SH-SY5Y (cell line): ENCODE measurements at regions not wholly inside any gene's neighbourhood (a gene's known extent, or its start where the extent isn't known, plus 50 kb on each side); places are given as distances from the start of the nearest gene placed in this dataset.

Experiments used
- GATA2 ChIP-seq: IDR thresholded peaks from 2 replicates; pipeline ENCODE4 v1.6.1; 2011; ENCODE audit warnings: mild to moderate bottlenecking, low read depth, low read length
- GATA3 ChIP-seq: IDR thresholded peaks from 2 replicates; pipeline ENCODE4 v1.6.1; 2011; ENCODE audit warnings: low read depth, mild to moderate bottlenecking, low read length, moderate library complexity

GRCh38 chr2:167640096-167640495 lies 607.3 kb downstream of the STK39 start:
- no peak for TF ChIP-seq GATA3
- TF ChIP-seq GATA2, result no peak

- TF ChIP-seq GATA3 (no peak), GATA2 (no peak)
Measured at GRCh38 chr2:167637741-167638140, 609.7 kb downstream of the STK39 start.

GRCh38 chr2:167626961-167627360 lies 620.4 kb downstream of the STK39 start:
- TF ChIP-seq GATA2 (no peak), GATA3 (no peak)

GRCh38 chr2:167626301-167626700 lies 621.1 kb downstream of the STK39 start:
- TF ChIP-seq GATA2 (no peak), GATA3 (no peak)

- no peak for TF ChIP-seq GATA2
- no peak for TF ChIP-seq GATA3
Measured at GRCh38 chr2:167616997-167617396, 630.4 kb downstream of the STK39 start.

GRCh38 chr2:167613471-167613870 lies 633.9 kb downstream of the STK39 start:
- TF ChIP-seq GATA2 (no peak), GATA3 (no peak)

- TF ChIP-seq GATA3 (no peak), GATA2 (no peak)
Measured at GRCh38 chr2:167608487-167608886, 638.9 kb downstream of the STK39 start.

GRCh38 chr2:167607731-167608130 lies 639.7 kb downstream of the STK39 start:
- TF ChIP-seq GATA3, result no peak
- TF ChIP-seq GATA2, result no peak

GRCh38 chr2:167607211-167607610 lies 640.2 kb downstream of the STK39 start:
- no peak for TF ChIP-seq GATA2
- no peak for TF ChIP-seq GATA3

GRCh38 chr2:167602122-167602521 lies 645.3 kb downstream of the STK39 start:
- TF ChIP-seq GATA3 (no peak), GATA2 (no peak)

GRCh38 chr2:167599219-167599618 lies 648.2 kb downstream of the STK39 start:
- peak; percentile 99 for TF ChIP-seq GATA3
- TF ChIP-seq GATA2, result peak; percentile 90

- no peak for TF ChIP-seq GATA2
- TF ChIP-seq GATA3, result no peak
Measured at GRCh38 chr2:167595839-167596471, 651.4 kb downstream of the STK39 start.

GRCh38 chr2:167595021-167595420 lies 652.4 kb downstream of the STK39 start:
- TF ChIP-seq GATA3 (no peak), GATA2 (no peak)

- TF ChIP-seq GATA3 (no peak), GATA2 (no peak)
Measured at GRCh38 chr2:167592441-167592840, 655.0 kb downstream of the STK39 start.

- TF ChIP-seq GATA2, result no peak
- no peak for TF ChIP-seq GATA3
Measured at GRCh38 chr2:167582619-167583018, 664.8 kb downstream of the STK39 start.
